ENCODE measurements at regions not wholly inside any gene's neighbourhood (a gene's known extent, or its start where the extent isn't known, plus 50 kb on each side); places are given as distances from the start of the nearest gene placed in this dataset.

DNA sequence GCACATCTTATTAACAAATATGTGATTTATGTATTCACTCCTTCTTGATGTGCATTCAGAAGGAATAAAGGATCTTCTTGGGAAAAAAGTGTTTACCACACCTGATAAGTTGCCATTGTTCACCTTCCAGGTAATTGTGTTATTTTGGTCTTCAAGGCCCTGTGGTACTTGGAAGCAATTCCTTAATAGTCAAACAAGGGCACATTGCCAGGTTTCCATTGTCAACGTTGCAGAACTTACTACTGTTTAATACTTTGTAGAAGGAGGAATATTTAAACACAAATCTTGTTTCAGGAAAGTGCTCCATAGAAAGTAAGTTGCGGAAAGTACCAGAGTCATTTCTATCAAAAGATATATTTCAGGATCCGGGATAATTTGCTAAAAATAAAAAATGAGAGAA is 129.5 kb upstream of the SGK1 start:
- TF ChIP-seq, protein P1, sequence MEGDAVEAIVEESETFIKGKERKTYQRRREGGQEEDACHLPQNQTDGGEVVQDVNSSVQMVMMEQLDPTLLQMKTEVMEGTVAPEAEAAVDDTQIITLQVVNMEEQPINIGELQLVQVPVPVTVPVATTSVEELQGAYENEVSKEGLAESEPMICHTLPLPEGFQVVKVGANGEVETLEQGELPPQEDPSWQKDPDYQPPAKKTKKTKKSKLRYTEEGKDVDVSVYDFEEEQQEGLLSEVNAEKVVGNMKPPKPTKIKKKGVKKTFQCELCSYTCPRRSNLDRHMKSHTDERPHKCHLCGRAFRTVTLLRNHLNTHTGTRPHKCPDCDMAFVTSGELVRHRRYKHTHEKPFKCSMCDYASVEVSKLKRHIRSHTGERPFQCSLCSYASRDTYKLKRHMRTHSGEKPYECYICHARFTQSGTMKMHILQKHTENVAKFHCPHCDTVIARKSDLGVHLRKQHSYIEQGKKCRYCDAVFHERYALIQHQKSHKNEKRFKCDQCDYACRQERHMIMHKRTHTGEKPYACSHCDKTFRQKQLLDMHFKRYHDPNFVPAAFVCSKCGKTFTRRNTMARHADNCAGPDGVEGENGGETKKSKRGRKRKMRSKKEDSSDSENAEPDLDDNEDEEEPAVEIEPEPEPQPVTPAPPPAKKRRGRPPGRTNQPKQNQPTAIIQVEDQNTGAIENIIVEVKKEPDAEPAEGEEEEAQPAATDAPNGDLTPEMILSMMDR (IDR thresholded peaks at IDR 0.05; ENCODE audit: low read length, missing control alignments) = no peak
- H3K4me3 ChIP-seq (replicated peaks; ENCODE audit: low read depth, low read length) = no peak overlapping the region
- DNase-seq (ENCODE audit: low read depth) = peak; percentile 81

DNA sequence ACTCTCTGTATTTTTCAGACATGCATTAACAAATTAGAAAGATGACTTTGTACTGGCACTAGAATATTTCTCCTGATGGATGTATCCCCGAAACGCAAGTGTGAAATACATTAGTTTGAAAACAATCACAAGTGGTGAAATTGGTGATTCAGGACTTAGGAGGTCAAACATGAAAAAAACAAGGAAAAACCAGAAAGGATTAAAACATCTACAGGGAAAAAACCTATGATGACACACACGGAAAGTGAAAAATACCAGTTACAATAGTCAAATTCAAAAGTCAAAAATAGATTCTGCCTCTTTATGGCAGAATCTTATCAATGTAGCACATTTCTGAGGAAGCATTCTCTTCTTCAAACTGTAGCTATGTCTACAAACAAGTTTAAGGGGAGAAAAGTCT is 129.0 kb upstream of the SGK1 start:
- peak; percentile 55 for DNase-seq (ENCODE audit: low read depth)
- no peak overlapping the region for H3K4me3 ChIP-seq (replicated peaks; ENCODE audit: low read depth, low read length)
- TF ChIP-seq, protein P1 (IDR thresholded peaks at IDR 0.05; ENCODE audit: low read length, missing control alignments) = no peak

DNA sequence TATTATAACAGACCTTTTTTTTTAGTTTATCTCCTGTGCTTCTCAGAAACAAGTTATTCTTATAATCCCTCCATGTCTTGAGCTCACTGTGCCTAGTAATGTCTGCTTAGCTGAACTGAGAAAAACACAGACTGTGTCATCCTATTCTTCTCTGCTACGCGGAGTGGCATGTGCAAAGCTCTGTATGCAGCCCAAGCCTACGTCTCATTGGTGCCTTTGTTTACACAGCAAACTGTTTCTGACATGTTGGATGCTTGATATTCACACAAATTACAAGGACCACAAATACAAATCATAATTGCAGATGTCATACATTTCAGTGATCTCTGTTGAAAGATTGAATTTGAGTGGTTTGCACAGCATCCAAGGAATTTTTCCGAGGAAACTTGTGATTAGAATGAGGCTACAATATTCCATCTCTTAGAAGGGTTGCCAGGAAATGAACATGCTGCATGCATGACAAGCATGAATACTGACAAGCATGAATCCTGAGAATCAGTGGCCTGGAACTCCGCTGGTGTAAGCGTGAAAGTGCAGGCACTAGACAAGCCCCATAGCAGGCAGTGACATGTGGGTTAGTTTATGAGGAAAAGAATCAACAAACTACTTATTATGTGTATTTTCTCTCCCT is 128.4 kb upstream of the SGK1 start:
- no peak overlapping the region for H3K4me3 ChIP-seq (replicated peaks; ENCODE audit: low read depth, low read length)
- peak; percentile 60 for DNase-seq (ENCODE audit: low read depth)
- TF ChIP-seq, protein P1 (IDR thresholded peaks at IDR 0.05; ENCODE audit: low read length, missing control alignments) = peak; percentile 7

DNA sequence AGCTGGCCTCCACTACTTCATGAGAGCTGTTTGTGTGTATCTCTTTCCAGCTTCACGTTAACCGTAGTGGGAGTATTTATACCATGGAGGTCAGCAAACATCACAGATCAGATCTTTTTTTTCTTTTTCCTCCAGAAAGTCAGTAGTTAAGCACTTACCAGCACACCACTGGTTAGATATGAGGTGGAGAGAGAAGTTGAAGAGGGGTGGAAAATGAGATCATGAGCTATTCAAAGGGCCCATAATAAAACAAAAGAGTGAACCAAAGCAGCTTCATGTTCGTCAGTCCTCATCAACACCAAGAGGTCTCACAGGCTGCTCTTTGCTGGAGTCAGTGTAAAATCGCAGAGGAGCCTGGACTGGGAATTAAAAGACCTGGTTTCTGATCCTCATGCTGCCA is 125.1 kb upstream of the SGK1 start:
- no peak overlapping the region for H3K4me3 ChIP-seq (replicated peaks; ENCODE audit: low read depth, low read length)
- TF ChIP-seq, protein P1 (IDR thresholded peaks at IDR 0.05; ENCODE audit: low read length, missing control alignments) = no peak
- DNase-seq (ENCODE audit: low read depth) = no peak

DNA sequence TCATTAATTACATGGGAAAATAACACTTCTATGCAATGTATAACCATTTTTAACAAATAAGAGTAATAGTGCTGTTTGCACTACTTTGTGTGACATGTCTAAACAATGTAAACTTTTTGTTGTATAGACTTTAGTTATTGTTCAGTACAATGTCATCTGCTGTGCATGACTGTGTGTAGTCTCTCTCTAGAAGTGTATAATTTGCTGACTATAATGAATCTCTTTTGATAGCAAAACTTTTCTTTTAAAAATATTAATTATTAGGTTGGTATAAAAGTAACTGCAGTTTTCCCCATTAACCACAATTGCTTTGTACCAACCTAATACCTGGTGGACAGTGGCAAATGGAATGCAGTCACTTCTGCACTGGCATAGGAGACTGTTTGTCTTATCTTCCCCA is 124.2 kb upstream of the SGK1 start:
- TF ChIP-seq, protein P1 (IDR thresholded peaks at IDR 0.05; ENCODE audit: low read length, missing control alignments) = no peak
- DNase-seq (ENCODE audit: low read depth) = no peak

DNA sequence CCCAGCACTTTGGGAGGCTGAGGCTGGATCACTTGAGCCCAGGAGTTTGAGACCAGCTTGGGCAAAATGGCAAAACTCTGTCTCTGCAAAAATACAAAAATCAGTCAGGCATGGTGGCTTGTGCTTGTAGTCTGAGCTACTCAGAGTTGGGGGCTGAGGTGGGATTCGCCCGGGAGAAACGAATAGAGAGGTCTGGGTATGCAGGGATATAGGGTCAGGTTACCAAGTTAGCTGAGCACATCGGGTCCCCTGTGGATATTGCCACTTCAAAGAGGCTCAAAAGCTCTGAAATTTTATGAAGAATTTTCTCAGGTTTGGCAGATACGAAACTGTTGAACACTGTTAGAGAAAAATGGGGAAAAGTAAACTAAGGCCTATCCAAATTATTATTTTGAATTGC is 120.9 kb upstream of the SGK1 start:
- TF ChIP-seq, protein P1 (IDR thresholded peaks at IDR 0.05; ENCODE audit: low read length, missing control alignments) = no peak
- H3K4me3 ChIP-seq (replicated peaks; ENCODE audit: low read depth, low read length) = no peak overlapping the region
- no peak for DNase-seq (ENCODE audit: low read depth)

More for the DNA sequence above, 124.2 kb upstream of the SGK1 start:
- H3K4me3 ChIP-seq (replicated peaks; ENCODE audit: low read depth, low read length) = no peak overlapping the region

DNA sequence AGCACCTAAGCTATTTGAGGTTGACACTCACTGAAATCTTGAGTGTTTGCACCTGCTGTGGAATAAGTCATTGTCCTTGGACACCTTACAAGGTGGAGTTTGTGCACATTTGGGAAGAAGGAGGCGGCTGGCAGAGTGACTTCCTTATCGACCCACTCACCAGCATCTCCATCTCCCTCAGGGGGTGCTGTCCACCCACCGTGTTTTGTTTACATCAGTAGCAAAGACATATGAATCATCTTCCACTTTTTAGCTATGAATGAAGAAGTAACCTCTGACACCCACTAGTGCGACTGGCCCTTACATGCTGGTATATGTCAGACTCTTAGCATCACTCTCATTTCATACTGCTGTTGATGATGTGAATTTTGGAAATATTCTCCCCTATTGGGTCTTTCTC is 119.5 kb upstream of the SGK1 start:
- DNase-seq (ENCODE audit: low read depth) = peak; percentile 49
- H3K4me3 ChIP-seq (replicated peaks; ENCODE audit: low read depth, low read length) = no peak overlapping the region

More for the DNA sequence above, 119.5 kb upstream of the SGK1 start:
- TF ChIP-seq, protein P1 (IDR thresholded peaks at IDR 0.05; ENCODE audit: low read length, missing control alignments) = no peak
